GM13976 (cell line): ENCODE measurements at regions not wholly inside any gene's neighbourhood (a gene's known extent, or its start where the extent isn't known, plus 50 kb on each side); places are given as distances from the start of the nearest gene placed in this dataset.

Experiments
- DNase-seq: peaks from one replicate; pipeline ENCODE4 v3.0.0; 2012; ENCODE audit warnings: low spot score
- CTCF ChIP-seq: IDR thresholded peaks from 2 replicates; pipeline ENCODE4 v1.5.1; 2012; ENCODE audit warnings: borderline replicate concordance, mild to moderate bottlenecking; ENCODE audit not compliant: insufficient read depth; ENCODE audit errors: extremely low read depth, missing control alignments, control extremely low read depth
- in situ Hi-C: fragments of 300-500 bp; cut with MboI; formaldehyde crosslinking; loops from one replicate; pipeline ENCODE4 v1.12.0; 2022; ENCODE audit warnings: low sequenced_read_pairs, mixed read lengths, inconsistent platforms; ENCODE audit not compliant: unreplicated experiment

- no peak for DNase-seq
- in situ Hi-C loops, result no loop called here
- TF ChIP-seq CTCF, result no peak
These were observed 67.2 kb upstream of the ID2 start for GRCh38 chr2:8614646-8615045.

- no peak for DNase-seq
- in situ Hi-C loops, result no loop called here
- no peak for TF ChIP-seq CTCF
These were observed 66.6 kb upstream of the ID2 start for GRCh38 chr2:8615252-8615575.

GRCh38 chr2:8615576-8616281 lies 66.1 kb upstream of the ID2 start:
- DNase-seq, result no peak
- no peak for TF ChIP-seq CTCF
- in situ Hi-C loops, result no loop called here

GRCh38 chr2:8617048-8617447 lies 64.8 kb upstream of the ID2 start:
- no peak for DNase-seq
- in situ Hi-C loops, result no loop called here
- no peak for TF ChIP-seq CTCF

GRCh38 chr2:8617590-8617989 lies 64.3 kb upstream of the ID2 start:
- no peak for TF ChIP-seq CTCF
- in situ Hi-C loops, result no loop called here
- DNase-seq, result no peak

- in situ Hi-C loops, result no loop called here
- TF ChIP-seq CTCF, result no peak
- no peak for DNase-seq
These were observed 62.8 kb upstream of the ID2 start for GRCh38 chr2:8619071-8619470.
